Stimulated activated CD4-positive, alpha-beta T cell treated with anti-CD3 and anti-CD28 coated beads, Interleukin-2, amount 100 ng/mL, for 48 hours (primary cell): ENCODE measurements at regions not wholly inside any gene's neighbourhood (a gene's known extent, or its start where the extent isn't known, plus 50 kb on each side); places are given as distances from the start of the nearest gene placed in this dataset.

Experiments used
- DNase-seq, 2 donors: peaks; one replicate each; pipeline ENCODE4 v3.0.0-alpha.2; 2020

GRCh38 chr18:21997207-21998143 is 171.9 kb upstream of the GATA6 start:
- no peak for DNase-seq

- no peak for DNase-seq
Observed at GRCh38 chr18:21998486-21998885, 170.9 kb upstream of the GATA6 start.

GRCh38 chr18:22001912-22002487 is 167.4 kb upstream of the GATA6 start:
- no peak for DNase-seq

GRCh38 chr18:22005191-22005841 is 164.1 kb upstream of the GATA6 start:
- no peak for DNase-seq

GRCh38 chr18:22006458-22006857 is 162.9 kb upstream of the GATA6 start:
- no peak for DNase-seq

- DNase-seq, result no peak
Observed at GRCh38 chr18:22009242-22009641, 160.1 kb upstream of the GATA6 start.

GRCh38 chr18:22013993-22014392 is 155.4 kb upstream of the GATA6 start:
- no peak for DNase-seq

GRCh38 chr18:22015156-22015555 is 154.2 kb upstream of the GATA6 start:
- no peak for DNase-seq

- no peak for DNase-seq
Observed at GRCh38 chr18:22018366-22018765, 151.0 kb upstream of the GATA6 start.

GRCh38 chr18:22019193-22019592 is 150.2 kb upstream of the GATA6 start:
- DNase-seq, result no peak

- no peak for DNase-seq
Observed at GRCh38 chr18:22020127-22020866, 149.1 kb upstream of the GATA6 start.

GRCh38 chr18:22020867-22021370 is 148.5 kb upstream of the GATA6 start:
- no peak for DNase-seq

GRCh38 chr18:22021701-22022100 is 147.7 kb upstream of the GATA6 start:
- no peak for DNase-seq

- DNase-seq, result no peak
Observed at GRCh38 chr18:22024924-22025323, 144.5 kb upstream of the GATA6 start.

GRCh38 chr18:22026362-22026761 is 143.0 kb upstream of the GATA6 start:
- no peak for DNase-seq

- no peak for DNase-seq
Observed at GRCh38 chr18:22026889-22027288, 142.5 kb upstream of the GATA6 start.

GRCh38 chr18:22031611-22032010 is 137.8 kb upstream of the GATA6 start:
- no peak for DNase-seq

GRCh38 chr18:22032392-22032961 is 136.9 kb upstream of the GATA6 start:
- DNase-seq, result no peak

- no peak for DNase-seq
Observed at GRCh38 chr18:22033085-22033484, 136.3 kb upstream of the GATA6 start.

GRCh38 chr18:22034276-22034675 is 135.1 kb upstream of the GATA6 start:
- DNase-seq, result no peak

GRCh38 chr18:22040533-22040932 is 128.9 kb upstream of the GATA6 start:
- no peak for DNase-seq

- DNase-seq, result no peak
Observed at GRCh38 chr18:22043837-22044236, 125.6 kb upstream of the GATA6 start.
